ENCODE measurements at regions not wholly inside any gene's neighbourhood (a gene's known extent, or its start where the extent isn't known, plus 50 kb on each side); places are given as distances from the start of the nearest gene placed in this dataset.

- no peak for DNase-seq
- H3K36me3 ChIP-seq, result no peaks in the 10 kb centered on the region
- no peaks in the 10 kb centered on the region for H3K9me3 ChIP-seq
- no peaks in the 10 kb centered on the region for H3K27me3 ChIP-seq
- H3K4me1 ChIP-seq, result no peaks in the 10 kb centered on the region
- TF ChIP-seq, protein P1, sequence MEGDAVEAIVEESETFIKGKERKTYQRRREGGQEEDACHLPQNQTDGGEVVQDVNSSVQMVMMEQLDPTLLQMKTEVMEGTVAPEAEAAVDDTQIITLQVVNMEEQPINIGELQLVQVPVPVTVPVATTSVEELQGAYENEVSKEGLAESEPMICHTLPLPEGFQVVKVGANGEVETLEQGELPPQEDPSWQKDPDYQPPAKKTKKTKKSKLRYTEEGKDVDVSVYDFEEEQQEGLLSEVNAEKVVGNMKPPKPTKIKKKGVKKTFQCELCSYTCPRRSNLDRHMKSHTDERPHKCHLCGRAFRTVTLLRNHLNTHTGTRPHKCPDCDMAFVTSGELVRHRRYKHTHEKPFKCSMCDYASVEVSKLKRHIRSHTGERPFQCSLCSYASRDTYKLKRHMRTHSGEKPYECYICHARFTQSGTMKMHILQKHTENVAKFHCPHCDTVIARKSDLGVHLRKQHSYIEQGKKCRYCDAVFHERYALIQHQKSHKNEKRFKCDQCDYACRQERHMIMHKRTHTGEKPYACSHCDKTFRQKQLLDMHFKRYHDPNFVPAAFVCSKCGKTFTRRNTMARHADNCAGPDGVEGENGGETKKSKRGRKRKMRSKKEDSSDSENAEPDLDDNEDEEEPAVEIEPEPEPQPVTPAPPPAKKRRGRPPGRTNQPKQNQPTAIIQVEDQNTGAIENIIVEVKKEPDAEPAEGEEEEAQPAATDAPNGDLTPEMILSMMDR (IDR thresholded peaks at IDR 0.05; ENCODE audit: low read depth, low read length), result no peak
- H3K4me3 ChIP-seq (ENCODE audit: low read depth, low read length), result no peak overlapping the region
These were observed 335.9 kb downstream of the CYP26B1 start for GRCh38 chr2:71811726-71812125.

GRCh38 chr2:71811157-71811556, 336.5 kb downstream of the CYP26B1 start:
- TF ChIP-seq, protein P1 (IDR thresholded peaks at IDR 0.05; ENCODE audit: low read depth, low read length), result no peak
- DNase-seq, result no peak
- H3K27me3 ChIP-seq, result no peaks in the 10 kb centered on the region
- H3K4me1 ChIP-seq, result no peaks in the 10 kb centered on the region
- H3K36me3 ChIP-seq, result no peaks in the 10 kb centered on the region
- no peaks in the 10 kb centered on the region for H3K9me3 ChIP-seq
- no peak overlapping the region for H3K4me3 ChIP-seq (ENCODE audit: low read depth, low read length)

DNA sequence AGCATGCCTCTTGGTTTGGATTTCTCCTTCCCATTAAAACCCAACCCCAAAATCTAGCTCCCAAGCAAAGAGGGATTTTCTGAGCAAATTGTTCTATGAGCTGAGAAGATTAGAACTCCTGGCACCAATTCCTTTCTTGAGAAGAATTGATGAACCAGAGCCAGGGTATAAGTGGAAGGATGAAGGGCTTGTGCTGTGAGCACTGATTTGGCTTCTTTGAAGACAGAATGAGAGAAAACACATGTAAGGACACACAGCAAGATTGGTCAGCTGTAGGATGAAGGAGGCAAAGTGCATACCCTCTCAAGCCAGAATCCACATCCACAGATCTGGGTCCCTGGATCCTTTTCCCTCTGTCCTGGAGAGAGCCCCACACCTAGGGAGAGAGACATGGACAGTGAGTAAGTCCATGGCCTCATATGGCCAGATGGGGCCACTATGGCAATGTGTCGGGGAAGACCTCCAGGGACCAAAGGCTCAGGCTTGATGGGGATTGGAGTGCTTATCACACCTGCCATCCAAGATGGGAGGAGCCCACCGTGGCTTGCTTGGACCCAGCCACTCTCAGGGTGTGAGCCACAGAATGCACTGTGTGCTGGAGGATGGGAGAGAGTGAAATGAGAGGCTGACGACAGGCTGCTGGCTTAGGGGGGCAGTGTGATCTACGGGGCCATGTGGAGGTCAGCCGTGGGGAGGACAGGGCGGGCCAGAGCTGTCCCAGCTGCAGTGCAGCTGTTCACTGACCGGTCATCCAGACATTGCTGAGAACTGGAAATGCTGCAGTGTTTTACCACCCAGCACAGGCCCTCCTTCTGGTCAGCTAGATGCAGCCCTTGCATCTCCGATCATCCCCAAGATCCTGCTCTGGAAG, 339.8 kb downstream of the CYP26B1 start:
- H3K9me3 ChIP-seq, result no peaks in the 10 kb centered on the region
- TF ChIP-seq, protein P1 (IDR thresholded peaks at IDR 0.05; ENCODE audit: low read depth, low read length), result no peak
- H3K4me3 ChIP-seq (ENCODE audit: low read depth, low read length), result no peak overlapping the region
- H3K27me3 ChIP-seq, result no peaks in the 10 kb centered on the region
- no peaks in the 10 kb centered on the region for H3K36me3 ChIP-seq
- no peak for DNase-seq
- no peaks in the 10 kb centered on the region for H3K4me1 ChIP-seq

DNA sequence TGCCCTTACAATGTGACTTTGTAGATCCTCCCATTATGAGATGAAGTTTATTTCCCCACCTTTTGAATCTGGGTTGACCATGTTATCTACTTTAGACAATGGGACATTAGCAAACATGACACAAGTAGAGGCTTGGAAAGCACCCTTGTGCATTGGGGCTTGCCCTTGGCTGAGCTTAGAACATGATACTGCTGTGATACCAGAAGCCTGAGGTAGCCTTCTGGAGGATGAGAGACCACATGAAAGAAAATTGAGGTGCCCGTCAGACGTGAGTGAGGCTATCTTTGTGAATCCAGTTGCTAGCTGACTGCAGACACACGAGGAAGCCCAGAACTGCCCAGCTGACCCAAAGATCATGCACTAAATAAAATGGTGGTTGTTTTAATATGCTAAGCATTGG, 341.2 kb downstream of the CYP26B1 start:
- Histone ChIP-seq H3K27me3 (no peaks in the 10 kb centered on the region), H3K9me3 (no peaks in the 10 kb centered on the region), H3K36me3 (no peaks in the 10 kb centered on the region), H3K4me1 (no peaks in the 10 kb centered on the region), H3K4me3 (ENCODE audit: low read depth, low read length) (no peak overlapping the region)
- TF ChIP-seq, protein P1 (IDR thresholded peaks at IDR 0.05; ENCODE audit: low read depth, low read length), result no peak
- DNase-seq, result no peak

- H3K9me3 ChIP-seq, result no peaks in the 10 kb centered on the region
- H3K4me3 ChIP-seq (ENCODE audit: low read depth, low read length), result no peak overlapping the region
- no peaks in the 10 kb centered on the region for H3K36me3 ChIP-seq
- no peaks in the 10 kb centered on the region for H3K27me3 ChIP-seq
- H3K4me1 ChIP-seq, result no peaks in the 10 kb centered on the region
- TF ChIP-seq, protein P1 (IDR thresholded peaks at IDR 0.05; ENCODE audit: low read depth, low read length), result no peak
- no peak for DNase-seq
These were observed 343.3 kb downstream of the CYP26B1 start for GRCh38 chr2:71804281-71804751.

- TF ChIP-seq, protein P1 (IDR thresholded peaks at IDR 0.05; ENCODE audit: low read depth, low read length), result no peak
- no peaks in the 10 kb centered on the region for H3K9me3 ChIP-seq
- DNase-seq, result no peak
- H3K36me3 ChIP-seq, result no peaks in the 10 kb centered on the region
- no peaks in the 10 kb centered on the region for H3K27me3 ChIP-seq
- no peaks in the 10 kb centered on the region for H3K4me1 ChIP-seq
- H3K4me3 ChIP-seq (ENCODE audit: low read depth, low read length), result no peak overlapping the region
These were observed 344.3 kb downstream of the CYP26B1 start for GRCh38 chr2:71803398-71803797.

Measured in BE2C (cell line).